ENCODE measurements at regions not wholly inside any gene's neighbourhood (a gene's known extent, or its start where the extent isn't known, plus 50 kb on each side); places are given as distances from the start of the nearest gene placed in this dataset.

DNA sequence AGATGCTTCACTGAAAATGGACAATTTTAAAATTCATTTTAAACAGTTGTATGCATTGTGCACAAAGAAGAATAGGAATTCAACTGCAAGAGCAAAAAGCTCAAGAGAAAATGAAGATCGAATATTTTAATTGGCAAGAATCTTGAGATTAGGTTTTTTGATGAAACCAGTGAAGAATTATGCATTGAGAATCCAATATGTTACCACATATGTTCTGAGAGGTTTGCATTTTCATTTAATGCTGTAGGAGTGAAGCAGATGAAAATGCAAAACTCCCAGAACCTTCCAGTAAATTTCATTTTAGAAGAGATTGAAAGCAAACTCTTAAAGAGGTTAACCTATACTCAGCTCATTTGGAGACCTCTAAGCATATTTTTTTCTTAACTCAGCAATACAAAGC, 298.0 kb downstream of the OLFM3 start:
- DNase-seq (ENCODE audit: low read depth in 2 of 2): no peak

DNA sequence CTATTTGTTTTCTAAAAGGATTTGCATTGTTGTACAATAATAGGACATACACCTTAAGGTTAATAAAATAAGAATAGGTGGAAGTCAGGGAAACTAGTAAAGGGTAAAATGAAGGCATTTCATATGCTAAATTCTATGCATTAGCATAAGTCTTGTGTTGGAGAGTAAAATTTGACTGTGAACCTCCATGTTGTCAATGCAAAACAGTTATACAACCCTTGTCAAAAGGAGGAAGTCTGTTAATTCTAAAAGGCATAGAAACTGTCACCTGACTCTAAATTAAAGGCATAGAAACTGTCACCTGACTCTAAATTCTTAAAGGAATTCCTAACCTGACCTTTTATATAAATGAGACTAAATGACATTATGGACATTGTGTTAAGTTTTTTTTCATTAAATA, 291.8 kb downstream of the OLFM3 start:
- DNase-seq (ENCODE audit: low read depth in 2 of 2): no peak

DNA sequence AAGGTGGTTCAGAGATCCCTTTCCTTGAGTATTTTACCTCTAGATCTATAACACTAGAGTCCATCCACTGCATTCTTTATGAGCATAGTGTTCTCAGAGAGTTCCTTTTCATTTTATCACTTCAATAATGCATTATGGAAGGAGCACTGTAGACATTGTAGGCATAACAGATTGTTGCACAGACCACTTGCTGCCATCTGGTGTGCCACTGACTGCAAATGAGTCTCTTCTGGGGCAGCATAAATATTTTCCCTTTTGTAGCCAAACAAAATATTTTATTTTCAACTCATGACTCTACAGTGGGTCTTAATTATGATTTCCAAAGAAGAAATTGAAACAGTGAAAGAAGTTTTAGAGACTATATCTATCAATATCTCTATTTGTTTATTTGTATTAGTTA, 290.4 kb downstream of the OLFM3 start:
- DNase-seq (ENCODE audit: low read depth in 2 of 2): no peak

GRCh38 chr1:101709721-101710120, 287.0 kb downstream of the OLFM3 start:
- no peak for DNase-seq (ENCODE audit: low read depth in 2 of 2)

DNA sequence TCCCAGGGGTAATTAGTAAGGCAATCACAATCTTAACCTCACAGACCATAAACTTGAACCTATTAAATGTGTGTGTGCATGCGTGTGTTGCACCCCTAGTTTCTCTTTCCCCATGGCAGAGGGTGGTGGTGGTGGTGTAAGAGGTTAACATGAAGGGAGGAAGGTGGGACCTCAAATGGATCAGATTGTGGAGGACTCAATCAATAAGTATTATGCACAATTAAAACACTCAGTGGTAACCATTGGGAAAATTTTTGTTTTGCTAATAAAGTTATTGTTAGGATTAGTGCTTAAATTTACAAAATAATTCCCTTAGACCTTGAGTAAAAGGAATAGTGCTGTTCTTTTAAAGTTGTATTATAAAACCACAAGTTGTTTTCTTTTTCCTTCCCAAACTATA, 283.0 kb downstream of the OLFM3 start:
- DNase-seq (ENCODE audit: low read depth in 2 of 2): no peak

GRCh38 chr1:101723415-101723814, 273.3 kb downstream of the OLFM3 start:
- no peak for DNase-seq (ENCODE audit: low read depth in 2 of 2)

GRCh38 chr1:101728029-101728428, 268.7 kb downstream of the OLFM3 start:
- DNase-seq (ENCODE audit: low read depth in 2 of 2): no peak

DNA sequence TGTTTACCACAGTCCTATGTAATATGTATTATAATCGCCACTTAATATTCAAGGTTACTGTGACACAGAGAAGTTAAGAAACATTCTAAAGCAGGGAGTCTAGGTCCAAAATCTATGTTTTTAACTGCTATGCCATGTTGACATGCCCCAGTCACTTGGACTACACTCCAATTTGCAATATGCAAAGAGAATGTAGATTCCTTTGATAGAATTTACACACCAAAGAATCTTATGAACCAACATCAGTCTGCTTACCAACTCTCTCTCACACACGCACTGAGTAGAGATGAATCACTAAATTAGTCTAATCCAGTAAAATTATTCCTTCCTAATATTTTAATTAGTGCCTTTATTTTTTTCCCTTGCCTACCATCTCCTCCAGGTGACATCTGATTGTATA, 266.2 kb downstream of the OLFM3 start:
- no peak for DNase-seq (ENCODE audit: low read depth in 2 of 2)

GRCh38 chr1:101732261-101732660, 264.5 kb downstream of the OLFM3 start:
- no peak for DNase-seq (ENCODE audit: low read depth in 2 of 2)

- DNase-seq (ENCODE audit: low read depth in 2 of 2): no peak
Observed at GRCh38 chr1:101733340-101733739, 263.4 kb downstream of the OLFM3 start.

DNA sequence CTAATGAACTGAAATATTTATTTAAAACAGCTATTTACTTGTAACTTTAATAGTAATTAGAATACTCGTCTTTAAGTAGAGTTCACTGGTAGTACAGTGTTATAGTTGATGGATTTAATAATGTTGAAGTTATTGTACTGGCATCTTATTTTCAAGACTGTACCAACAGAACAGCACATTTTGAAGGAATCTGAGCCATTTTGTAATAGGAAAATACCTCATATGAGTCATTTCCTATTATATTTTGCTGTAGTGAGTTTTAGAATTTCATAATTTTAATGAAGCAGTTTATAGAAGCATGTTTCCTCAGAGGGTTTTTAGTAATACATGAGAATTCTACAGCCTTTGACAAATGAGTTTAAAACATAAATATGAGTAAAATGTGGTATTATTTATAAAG, 258.3 kb downstream of the OLFM3 start:
- DNase-seq (ENCODE audit: low read depth in 2 of 2): no peak

- no peak for DNase-seq (ENCODE audit: low read depth in 2 of 2)
Observed at GRCh38 chr1:101739146-101739545, 257.6 kb downstream of the OLFM3 start.

GRCh38 chr1:101739826-101740330, 256.8 kb downstream of the OLFM3 start:
- DNase-seq (ENCODE audit: low read depth in 2 of 2): no peak

GRCh38 chr1:101741910-101742309, 254.8 kb downstream of the OLFM3 start:
- no peak for DNase-seq (ENCODE audit: low read depth in 2 of 2)

- no peak for DNase-seq (ENCODE audit: low read depth in 2 of 2)
Observed at GRCh38 chr1:101742509-101742908, 254.2 kb downstream of the OLFM3 start.

- no peak for DNase-seq (ENCODE audit: low read depth in 2 of 2)
Observed at GRCh38 chr1:101745551-101746270, 251.0 kb downstream of the OLFM3 start.

- DNase-seq (ENCODE audit: low read depth in 2 of 2): no peak
Observed at GRCh38 chr1:101748077-101748476, 248.6 kb downstream of the OLFM3 start.

All from stimulated activated CD4-positive, alpha-beta T cell treated with anti-CD3 and anti-CD28 coated beads, Interleukin-1b, Interleukin-23, amount 100 ng/mL, for 1 hour (primary cell).